Right lobe of liver (tissue), 4 donors: ENCODE measurements at regions not wholly inside any gene's neighbourhood (a gene's known extent, or its start where the extent isn't known, plus 50 kb on each side); places are given as distances from the start of the nearest gene placed in this dataset.

Experiments
- POLR2A ChIP-seq: fragments of 450-650 bp; IDR thresholded peaks from one replicate; pipeline ENCODE4 v1.6.1; 2017; ENCODE audit warnings: antibody characterized with exemption, mild to moderate bottlenecking
- TF ChIP-seq, protein P1 (sequence below), 4 donors: fragments of 200-600 bp in 3 of 4; fragments of 450-650 bp in 1 of 4; IDR thresholded peaks; one replicate each; pipeline versions ENCODE4 v1.5.1 to v1.8.0; 2016 to 2022; ENCODE audit warnings: antibody characterized with exemption in 4 of 4, mild to moderate bottlenecking in 2 of 4
- donor health status: DM: no; HTN: no; CAD: no.
- donor health status: DM: no; HTN: no; CAD: no.
- donor health status: DM: no; HTN: yes; CAD: no.

DNA sequence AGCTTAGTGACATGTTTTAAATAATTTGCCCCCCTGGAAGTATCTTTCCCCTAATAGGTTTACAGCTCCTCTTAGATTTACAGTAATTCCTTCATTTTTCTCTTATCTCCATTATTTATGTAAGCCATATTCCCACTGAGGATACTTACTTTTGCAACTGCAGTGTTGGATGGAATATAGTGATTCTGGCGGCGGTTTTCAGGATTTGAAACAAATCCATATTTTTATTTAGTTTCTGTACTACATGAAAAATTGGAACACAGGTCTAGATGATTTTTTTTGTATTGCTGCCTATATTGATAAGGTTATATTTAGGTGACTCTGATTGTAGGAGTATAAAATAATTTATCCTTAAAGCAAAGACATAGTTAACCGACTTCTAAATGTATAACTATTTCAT is 391.6 kb upstream of the SUCLG2 start:
- TF ChIP-seq, protein P1, sequence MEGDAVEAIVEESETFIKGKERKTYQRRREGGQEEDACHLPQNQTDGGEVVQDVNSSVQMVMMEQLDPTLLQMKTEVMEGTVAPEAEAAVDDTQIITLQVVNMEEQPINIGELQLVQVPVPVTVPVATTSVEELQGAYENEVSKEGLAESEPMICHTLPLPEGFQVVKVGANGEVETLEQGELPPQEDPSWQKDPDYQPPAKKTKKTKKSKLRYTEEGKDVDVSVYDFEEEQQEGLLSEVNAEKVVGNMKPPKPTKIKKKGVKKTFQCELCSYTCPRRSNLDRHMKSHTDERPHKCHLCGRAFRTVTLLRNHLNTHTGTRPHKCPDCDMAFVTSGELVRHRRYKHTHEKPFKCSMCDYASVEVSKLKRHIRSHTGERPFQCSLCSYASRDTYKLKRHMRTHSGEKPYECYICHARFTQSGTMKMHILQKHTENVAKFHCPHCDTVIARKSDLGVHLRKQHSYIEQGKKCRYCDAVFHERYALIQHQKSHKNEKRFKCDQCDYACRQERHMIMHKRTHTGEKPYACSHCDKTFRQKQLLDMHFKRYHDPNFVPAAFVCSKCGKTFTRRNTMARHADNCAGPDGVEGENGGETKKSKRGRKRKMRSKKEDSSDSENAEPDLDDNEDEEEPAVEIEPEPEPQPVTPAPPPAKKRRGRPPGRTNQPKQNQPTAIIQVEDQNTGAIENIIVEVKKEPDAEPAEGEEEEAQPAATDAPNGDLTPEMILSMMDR (IDR thresholded peaks at IDR 0.05), result no peak
- no peak for TF ChIP-seq POLR2A
